ENCODE measurements at regions not wholly inside any gene's neighbourhood (a gene's known extent, or its start where the extent isn't known, plus 50 kb on each side); places are given as distances from the start of the nearest gene placed in this dataset.
A peak's percentile ranks its signal among the peaks of the same experiment; 100 is the strongest.

- intact Hi-C loops (cut with DNase I), result no loop called here
- H3K4me1 ChIP-seq, result peaks cover 0 to 11% (median 10%) of the 10 kb centered on the region in 3 donors
- 58 to 66% methylated on average over 5 of the region's 5 CpGs for WGBS, 2 donors
- no peak overlapping the region for H3K4me3 ChIP-seq
- no peaks in the 10 kb centered on the region for H3K9me3 ChIP-seq
- peak overlapping the region in 2 of 4 donors; percentile 11 to 21 for H3K27ac ChIP-seq
- H3K27me3 ChIP-seq, result no peaks in the 10 kb centered on the region
- TF ChIP-seq POLR2A (IDR thresholded peaks at IDR 0.05), result no peak
- no peak for TF ChIP-seq CTCF (IDR thresholded peaks at IDR 0.05)
- H3K36me3 ChIP-seq, result no peaks in the 10 kb centered on the region
- DNase-seq, result no peak
These were observed 482.5 kb upstream of the TBL1XR1 start for GRCh38 chr3:177679568-177680471.

GRCh38 chr3:177680472-177680821 is 483.2 kb upstream of the TBL1XR1 start:
- Histone ChIP-seq H3K27me3 (no peaks in the 10 kb centered on the region), H3K36me3 (no peaks in the 10 kb centered on the region), H3K4me3 (no peak overlapping the region), H3K9me3 (no peaks in the 10 kb centered on the region), H3K27ac (no peak overlapping the region), H3K4me1 (peaks cover 0 to 11% (median 10%) of the 10 kb centered on the region in 3 donors)
- DNase-seq, result no peak
- no peak for TF ChIP-seq POLR2A (IDR thresholded peaks at IDR 0.05)
- no peak for TF ChIP-seq CTCF (IDR thresholded peaks at IDR 0.05)
- intact Hi-C loops (cut with DNase I), result no loop called here
- WGBS, 2 donors, result 70 to 85% methylated on average over 1 of the region's 1 CpG

GRCh38 chr3:177681156-177681555 is 483.9 kb upstream of the TBL1XR1 start:
- intact Hi-C loops (cut with DNase I), result no loop called here
- DNase-seq, result no peak
- H3K27ac ChIP-seq, result no peak overlapping the region

GRCh38 chr3:177681852-177682251 is 484.6 kb upstream of the TBL1XR1 start:
- H3K27ac ChIP-seq, result no peak overlapping the region
- H3K27me3 ChIP-seq, result no peaks in the 10 kb centered on the region
- no peaks in the 10 kb centered on the region for H3K36me3 ChIP-seq
- intact Hi-C loops (cut with DNase I), result no loop called here
- H3K9me3 ChIP-seq, result no peaks in the 10 kb centered on the region
- WGBS, 2 donors, result 59 to 96% methylated on average over 2 of the region's 2 CpGs
- H3K4me1 ChIP-seq, result peaks cover 0 to 11% (median 10%) of the 10 kb centered on the region in 3 donors
- H3K4me3 ChIP-seq, result no peak overlapping the region
- TF ChIP-seq POLR2A (IDR thresholded peaks at IDR 0.05), result no peak
- TF ChIP-seq CTCF (IDR thresholded peaks at IDR 0.05), result no peak
- no peak for DNase-seq

More at GRCh38 chr3:177681156-177681555, 483.9 kb upstream of the TBL1XR1 start:
- TF ChIP-seq CTCF (IDR thresholded peaks at IDR 0.05), result no peak
- no peak for TF ChIP-seq POLR2A (IDR thresholded peaks at IDR 0.05)
- Histone ChIP-seq H3K36me3 (no peaks in the 10 kb centered on the region), H3K4me3 (no peak overlapping the region), H3K4me1 (peaks cover 0 to 11% (median 10%) of the 10 kb centered on the region in 3 donors), H3K27me3 (no peaks in the 10 kb centered on the region), H3K9me3 (no peaks in the 10 kb centered on the region)

GRCh38 chr3:177683586-177683985 is 486.3 kb upstream of the TBL1XR1 start:
- TF ChIP-seq POLR2A (IDR thresholded peaks at IDR 0.05) (no peak), CTCF (IDR thresholded peaks at IDR 0.05) (no peak)

More at GRCh38 chr3:177683586-177683985, 486.3 kb upstream of the TBL1XR1 start:
- Histone ChIP-seq H3K27me3 (no peaks in the 10 kb centered on the region), H3K27ac (no peak overlapping the region), H3K9me3 (no peaks in the 10 kb centered on the region), H3K4me1 (peaks cover 0 to 11% (median 10%) of the 10 kb centered on the region in 3 donors), H3K4me3 (no peak overlapping the region), H3K36me3 (no peaks in the 10 kb centered on the region)
- DNase-seq, result no peak
- WGBS, 2 donors, result 82 to 96% methylated on average over 3 of the region's 3 CpGs
- intact Hi-C loops (cut with DNase I), result no loop called here
